ENCODE measurements at regions not wholly inside any gene's neighbourhood (a gene's known extent, or its start where the extent isn't known, plus 50 kb on each side); places are given as distances from the start of the nearest gene placed in this dataset.

GRCh38 chr1:166671627-166672026, 167.6 kb upstream of the POGK start:
- H3K27ac Mint-ChIP-seq (ENCODE audit: unreplicated experiment) = no peak overlapping the region
- no peaks in the 10 kb centered on the region for H3K4me1 Mint-ChIP-seq (ENCODE audit: low read depth, unreplicated experiment)
- no peak for DNase-seq (ENCODE audit: low read depth)
- no peaks in the 10 kb centered on the region for H3K27me3 Mint-ChIP-seq (ENCODE audit: low read depth, unreplicated experiment)
- Histone ChIP-seq H3K27me3 (ENCODE audit: insufficient read depth, low read length) (no peaks in the 10 kb centered on the region), H3K4me2 (ENCODE audit: low read length) (no peak overlapping the region), H4K20me1 (ENCODE audit: insufficient read depth, low read length) (no peaks in the 10 kb centered on the region), H3K4me3 (ENCODE audit: insufficient read depth, low read depth, low read length) (no peak overlapping the region), H3K9ac (ENCODE audit: low read length) (no peak overlapping the region), H3K79me2 (ENCODE audit: insufficient read depth, low read length) (no peaks in the 10 kb centered on the region), H3K36me3 (ENCODE audit: insufficient read depth, low read length) (no peaks in the 10 kb centered on the region), H3K4me1 (ENCODE audit: insufficient read depth, low read length) (no peaks in the 10 kb centered on the region), H3K27ac (ENCODE audit: low read depth, low read length) (no peak overlapping the region), H2AFZ (ENCODE audit: low read depth, low read length) (no peak overlapping the region), H3K9me3 (ENCODE audit: insufficient read depth, low read depth, low read length) (no peaks in the 10 kb centered on the region)
- FAIRE-seq = no peak
- H3K9me3 Mint-ChIP-seq (ENCODE audit: unreplicated experiment) = no peaks in the 10 kb centered on the region
- TF ChIP-seq EZH2 (IDR thresholded peaks at IDR 0.05; ENCODE audit: insufficient read depth, low read length) (no peak), CTCF (IDR thresholded peaks at IDR 0.05; ENCODE audit: insufficient read depth, low read depth, low read length) (no peak)
- no peaks in the 10 kb centered on the region for H3K36me3 Mint-ChIP-seq (ENCODE audit: low read depth, unreplicated experiment)
- no peak overlapping the region for H3K4me3 Mint-ChIP-seq (ENCODE audit: unreplicated experiment)

DNA sequence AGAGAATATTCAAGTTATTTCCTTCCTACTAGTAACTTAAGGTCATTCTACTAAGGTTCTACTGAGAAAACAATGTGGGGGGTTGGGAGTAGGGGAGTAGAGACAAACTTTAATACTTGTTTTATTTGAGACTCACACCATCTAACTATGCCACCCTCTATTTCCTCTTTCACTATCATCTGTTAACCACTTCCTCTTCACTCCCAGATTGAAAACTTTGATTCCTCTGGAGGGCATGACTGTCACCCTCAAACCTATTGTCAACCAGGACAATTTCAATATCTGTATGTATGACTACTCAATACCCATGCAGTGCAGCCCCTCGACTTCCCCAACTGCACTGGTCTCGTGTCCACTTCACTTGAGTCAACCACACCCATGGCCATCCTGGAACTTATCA, 165.6 kb upstream of the POGK start:
- H3K4me3 Mint-ChIP-seq (ENCODE audit: unreplicated experiment) = no peak overlapping the region
- Histone ChIP-seq H3K9me3 (ENCODE audit: insufficient read depth, low read depth, low read length) (no peaks in the 10 kb centered on the region), H3K79me2 (ENCODE audit: insufficient read depth, low read length) (no peaks in the 10 kb centered on the region), H3K4me1 (ENCODE audit: insufficient read depth, low read length) (no peaks in the 10 kb centered on the region), H3K36me3 (ENCODE audit: insufficient read depth, low read length) (no peaks in the 10 kb centered on the region), H3K4me2 (ENCODE audit: low read length) (no peak overlapping the region), H3K4me3 (ENCODE audit: insufficient read depth, low read depth, low read length) (no peak overlapping the region), H3K9ac (ENCODE audit: low read length) (no peak overlapping the region), H2AFZ (ENCODE audit: low read depth, low read length) (no peak overlapping the region), H3K27me3 (ENCODE audit: insufficient read depth, low read length) (no peaks in the 10 kb centered on the region), H3K27ac (ENCODE audit: low read depth, low read length) (no peak overlapping the region), H4K20me1 (ENCODE audit: insufficient read depth, low read length) (no peaks in the 10 kb centered on the region)
- FAIRE-seq (no peak), DNase-seq (ENCODE audit: low read depth) (no peak)
- TF ChIP-seq EZH2 (IDR thresholded peaks at IDR 0.05; ENCODE audit: insufficient read depth, low read length) (no peak), CTCF (IDR thresholded peaks at IDR 0.05; ENCODE audit: insufficient read depth, low read depth, low read length) (no peak)
- H3K9me3 Mint-ChIP-seq (ENCODE audit: unreplicated experiment) = no peaks in the 10 kb centered on the region
- no peaks in the 10 kb centered on the region for H3K27me3 Mint-ChIP-seq (ENCODE audit: low read depth, unreplicated experiment)
- H3K27ac Mint-ChIP-seq (ENCODE audit: unreplicated experiment) = no peak overlapping the region
- no peaks in the 10 kb centered on the region for H3K4me1 Mint-ChIP-seq (ENCODE audit: low read depth, unreplicated experiment)
- H3K36me3 Mint-ChIP-seq (ENCODE audit: low read depth, unreplicated experiment) = no peaks in the 10 kb centered on the region

DNA sequence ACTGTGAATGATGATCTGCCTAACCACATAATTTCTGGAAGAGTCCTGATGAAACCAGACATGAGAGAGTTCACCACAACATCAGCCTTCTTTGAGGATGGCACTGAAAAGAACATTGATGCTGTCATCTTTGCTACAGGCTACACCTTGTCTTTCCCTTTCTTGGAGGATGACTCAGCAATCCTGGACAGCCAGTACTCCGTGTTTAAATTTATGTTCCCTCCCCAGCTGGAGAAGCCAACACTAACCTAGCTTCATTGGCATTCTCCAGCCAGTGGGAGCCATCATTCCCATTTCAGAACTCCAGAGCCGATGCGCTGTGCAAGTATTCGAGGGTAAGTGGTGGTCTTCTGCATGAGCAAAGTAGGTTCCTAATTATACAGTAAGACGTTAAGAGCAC, 164.1 kb upstream of the POGK start:
- no peak overlapping the region for H3K4me3 ChIP-seq (ENCODE audit: insufficient read depth, low read depth, low read length)
- H3K4me2 ChIP-seq (ENCODE audit: low read length) = no peak overlapping the region
- H2AFZ ChIP-seq (ENCODE audit: low read depth, low read length) = no peak overlapping the region
- no peak overlapping the region for H3K27ac Mint-ChIP-seq (ENCODE audit: unreplicated experiment)
- H3K9me3 Mint-ChIP-seq (ENCODE audit: unreplicated experiment) = no peaks in the 10 kb centered on the region
- no peaks in the 10 kb centered on the region for H3K9me3 ChIP-seq (ENCODE audit: insufficient read depth, low read depth, low read length)
- TF ChIP-seq CTCF (IDR thresholded peaks at IDR 0.05; ENCODE audit: insufficient read depth, low read depth, low read length) (no peak), EZH2 (IDR thresholded peaks at IDR 0.05; ENCODE audit: insufficient read depth, low read length) (no peak)
- no peaks in the 10 kb centered on the region for H3K27me3 Mint-ChIP-seq (ENCODE audit: low read depth, unreplicated experiment)
- H3K4me1 ChIP-seq (ENCODE audit: insufficient read depth, low read length) = no peaks in the 10 kb centered on the region
- no peaks in the 10 kb centered on the region for H4K20me1 ChIP-seq (ENCODE audit: insufficient read depth, low read length)
- no peaks in the 10 kb centered on the region for H3K36me3 Mint-ChIP-seq (ENCODE audit: low read depth, unreplicated experiment)
- H3K79me2 ChIP-seq (ENCODE audit: insufficient read depth, low read length) = no peaks in the 10 kb centered on the region
- no peaks in the 10 kb centered on the region for H3K4me1 Mint-ChIP-seq (ENCODE audit: low read depth, unreplicated experiment)
- no peaks in the 10 kb centered on the region for H3K36me3 ChIP-seq (ENCODE audit: insufficient read depth, low read length)
- no peak overlapping the region for H3K27ac ChIP-seq (ENCODE audit: low read depth, low read length)
- H3K4me3 Mint-ChIP-seq (ENCODE audit: unreplicated experiment) = no peak overlapping the region
- no peak for FAIRE-seq
- H3K27me3 ChIP-seq (ENCODE audit: insufficient read depth, low read length) = no peaks in the 10 kb centered on the region
- H3K9ac ChIP-seq (ENCODE audit: low read length) = no peak overlapping the region
- no peak for DNase-seq (ENCODE audit: low read depth)
